Esophagus muscularis mucosa (tissue), 4 donors: ENCODE measurements at regions not wholly inside any gene's neighbourhood (a gene's known extent, or its start where the extent isn't known, plus 50 kb on each side); places are given as distances from the start of the nearest gene placed in this dataset.

Experiments
- DNase-seq: peaks from one replicate; pipeline ENCODE4 v3.0.0-alpha.2; 2017; ENCODE audit errors: extremely low spot score
- H3K27ac ChIP-seq, 4 donors: fragments of 200-600 bp; sonication (generic); replicated peaks in 1 of 4; 1 replicate in 3 of 4; 2 replicates in 1 of 4; pipeline ENCODE4 v1.5.1; 2016 to 2019; ENCODE audit warnings: mild to moderate bottlenecking in 1 of 4
- H3K27me3 ChIP-seq, 4 donors: fragments of 200-600 bp; sonication (generic); one replicate each; pipeline versions ENCODE4 v1.5.1 to v1.6.0; 2016 to 2019
- H3K36me3 ChIP-seq, 4 donors: fragments of 200-600 bp; sonication (generic); one replicate each; pipeline ENCODE4 v1.5.1; 2016 to 2019
- H3K4me1 ChIP-seq, 4 donors: fragments of 200-600 bp; sonication (generic); one replicate each; pipeline ENCODE4 v1.5.1; 2016 to 2019
- H3K4me3 ChIP-seq, 4 donors: fragments of 200-600 bp; sonication (generic); 1 replicate in 2 of 4; 2 replicates in 2 of 4; pipeline ENCODE4 v1.5.1; 2016 to 2019; ENCODE audit warnings: mild to moderate bottlenecking in 4 of 4, moderate library complexity in 1 of 4
- H3K9me3 ChIP-seq, 4 donors: fragments of 200-600 bp; sonication (generic); 1 replicate in 3 of 4; 2 replicates in 1 of 4; pipeline ENCODE4 v1.5.1; 2016 to 2019
- CTCF ChIP-seq, 3 experiments: fragments of 200-600 bp in 2 of 3; fragments of 450-650 bp in 1 of 3; sonication (generic) in 2 of 3; IDR thresholded peaks; one replicate each; pipeline ENCODE4 v1.5.1; 2017 to 2019; ENCODE audit warnings: antibody characterized with exemption in 3 of 3, mild to moderate bottlenecking in 2 of 3, moderate library complexity in 1 of 3
- EP300 ChIP-seq: sonication (generic); formaldehyde crosslinking; IDR thresholded peaks from one replicate; pipeline ENCODE4 v1.6.1; 2017; ENCODE audit warnings: antibody characterized with exemption
- POLR2A ChIP-seq: fragments of 450-650 bp; IDR thresholded peaks from one replicate; pipeline ENCODE4 v1.6.1; 2017; ENCODE audit warnings: antibody characterized with exemption, moderate library complexity, mild to moderate bottlenecking, low read depth
- POLR2AphosphoS5 ChIP-seq, 2 donors: sonication (generic); formaldehyde crosslinking; IDR thresholded peaks; one replicate each; pipeline ENCODE4 v1.6.1; 2017; ENCODE audit warnings: antibody characterized with exemption in 2 of 2
- WGBS: methylation state at CpG from one replicate; pipeline ENCODE4 v1.1.5; 2018; 5-methylcytosine and 5-hydroxymethylcytosine counted together
- intact Hi-C: fragments of 100-400 bp; cut with DNase I; formaldehyde crosslinking; loops from one replicate; pipeline ENCODE4 v1.15.1; 2023

- Histone ChIP-seq H3K27me3 (no peaks in the 10 kb centered on the region), H3K4me1 (peaks cover 0 to 6% (median 0%) of the 10 kb centered on the region in 4 donors), H3K27ac (no peak overlapping the region), H3K4me3 (no peak overlapping the region), H3K9me3 (no peaks in the 10 kb centered on the region), H3K36me3 (no peaks in the 10 kb centered on the region)
- intact Hi-C loops: no loop called here
- TF ChIP-seq POLR2A (no peak), POLR2AphosphoS5 (IDR thresholded peaks at IDR 0.05) (no peak), CTCF (IDR thresholded peaks at IDR 0.05) (no peak), EP300 (no peak)
- WGBS: 92% methylated on average over 4 of the region's 4 CpGs
- DNase-seq: no peak
Measured at GRCh38 chr6:144882425-144882824, 597.3 kb downstream of the UTRN start.

GRCh38 chr6:144883915-144884314 is 598.8 kb downstream of the UTRN start:
- H3K4me3 ChIP-seq: no peak overlapping the region
- TF ChIP-seq EP300: no peak
- no peak for TF ChIP-seq POLR2A
- TF ChIP-seq POLR2AphosphoS5 (IDR thresholded peaks at IDR 0.05): no peak
- TF ChIP-seq CTCF (IDR thresholded peaks at IDR 0.05): no peak
- 76% methylated on average over 2 of the region's 2 CpGs for WGBS
- no peaks in the 10 kb centered on the region for H3K27me3 ChIP-seq
- no peaks in the 10 kb centered on the region for H3K9me3 ChIP-seq
- no peaks in the 10 kb centered on the region for H3K36me3 ChIP-seq
- no peak for DNase-seq
- H3K4me1 ChIP-seq: peaks cover 0 to 6% (median 0%) of the 10 kb centered on the region in 4 donors
- H3K27ac ChIP-seq: no peak overlapping the region
- intact Hi-C loops: no loop called here

GRCh38 chr6:144885817-144886216 is 600.7 kb downstream of the UTRN start:
- no peak for DNase-seq
- no peaks in the 10 kb centered on the region for H3K36me3 ChIP-seq
- H3K4me3 ChIP-seq: no peak overlapping the region
- TF ChIP-seq POLR2AphosphoS5 (IDR thresholded peaks at IDR 0.05) (no peak), EP300 (no peak), CTCF (IDR thresholded peaks at IDR 0.05) (no peak), POLR2A (no peak)
- peaks cover 0 to 6% (median 0%) of the 10 kb centered on the region in 4 donors for H3K4me1 ChIP-seq
- WGBS: 76% methylated on average over 3 of the region's 3 CpGs
- H3K27ac ChIP-seq: no peak overlapping the region
- intact Hi-C loops: no loop called here
- H3K27me3 ChIP-seq: no peaks in the 10 kb centered on the region
- no peaks in the 10 kb centered on the region for H3K9me3 ChIP-seq

GRCh38 chr6:144886682-144887081 is 601.5 kb downstream of the UTRN start:
- intact Hi-C loops: no loop called here
- Histone ChIP-seq H3K27me3 (no peaks in the 10 kb centered on the region), H3K27ac (no peak overlapping the region), H3K4me3 (no peak overlapping the region), H3K36me3 (no peaks in the 10 kb centered on the region), H3K9me3 (no peaks in the 10 kb centered on the region), H3K4me1 (peaks cover 0 to 6% (median 0%) of the 10 kb centered on the region in 4 donors)
- 56% methylated on average over 1 of the region's 1 CpG for WGBS
- no peak for TF ChIP-seq EP300
- TF ChIP-seq POLR2A: no peak
- no peak for TF ChIP-seq POLR2AphosphoS5 (IDR thresholded peaks at IDR 0.05)
- no peak for TF ChIP-seq CTCF (IDR thresholded peaks at IDR 0.05)
- no peak for DNase-seq

GRCh38 chr6:144888621-144889020 is 603.5 kb downstream of the UTRN start:
- 95% methylated on average over 1 of the region's 1 CpG for WGBS
- no peaks in the 10 kb centered on the region for H3K9me3 ChIP-seq
- H3K36me3 ChIP-seq: no peaks in the 10 kb centered on the region
- H3K27me3 ChIP-seq: no peaks in the 10 kb centered on the region
- peaks cover 0 to 6% (median 0%) of the 10 kb centered on the region in 4 donors for H3K4me1 ChIP-seq
- H3K27ac ChIP-seq: no peak overlapping the region
- no peak for TF ChIP-seq POLR2AphosphoS5 (IDR thresholded peaks at IDR 0.05)
- no peak for DNase-seq
- intact Hi-C loops: no loop called here
- no peak overlapping the region for H3K4me3 ChIP-seq
